ENCODE measurements at regions not wholly inside any gene's neighbourhood (a gene's known extent, or its start where the extent isn't known, plus 50 kb on each side); places are given as distances from the start of the nearest gene placed in this dataset.

DNA sequence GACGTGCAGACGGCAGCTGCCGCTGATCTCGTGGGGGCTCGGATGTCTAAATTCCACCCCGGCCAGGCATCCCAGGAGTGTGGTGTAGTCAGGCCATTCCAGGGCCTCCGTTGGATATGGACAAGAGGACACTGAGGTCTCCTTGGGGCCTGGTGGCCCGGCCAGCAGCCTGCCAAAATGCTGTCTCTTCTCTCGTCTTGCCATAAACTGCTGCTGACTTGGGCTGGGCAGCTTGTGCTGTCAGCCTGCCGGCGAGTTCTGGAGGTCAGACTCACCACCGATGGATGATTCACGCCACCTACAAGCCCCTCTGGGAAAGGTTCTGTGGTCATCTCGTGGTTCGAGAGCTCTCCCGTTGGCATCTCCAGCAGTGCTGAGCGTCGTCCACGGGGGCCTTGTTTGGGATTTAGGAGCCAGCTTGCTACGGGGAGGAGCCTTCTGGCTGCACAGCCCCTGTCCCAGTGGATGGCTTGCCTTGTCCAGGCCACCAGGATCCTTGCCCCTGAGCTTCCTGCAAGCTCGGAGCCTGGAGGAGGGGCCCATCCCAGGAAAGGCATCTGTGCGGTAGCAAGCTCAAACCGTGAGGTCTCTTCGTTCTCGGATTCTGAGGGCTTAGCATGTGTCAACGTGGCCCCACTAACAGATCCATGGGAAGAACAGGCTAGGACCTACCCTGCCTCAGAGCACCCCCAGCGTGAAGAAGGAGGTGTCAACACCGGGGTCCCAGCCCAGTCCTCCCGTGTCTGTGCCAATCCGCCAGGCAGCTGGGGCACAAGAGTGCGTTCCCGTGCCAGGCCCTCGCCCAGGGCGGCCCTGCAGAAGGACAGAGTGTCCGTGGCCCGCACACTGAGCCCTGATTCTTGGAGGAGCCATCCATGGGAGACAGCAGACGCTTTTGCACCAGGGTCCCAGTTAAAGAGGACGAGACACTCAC lies 1114.1 kb downstream of the BRD1 start:
- TF ChIP-seq CTCF (IDR thresholded peaks at IDR 0.05) (no peak), POLR2A (IDR thresholded peaks at IDR 0.05) (no peak)

Data from heart left ventricle (tissue), 13 donors.